ENCODE measurements at regions not wholly inside any gene's neighbourhood (a gene's known extent, or its start where the extent isn't known, plus 50 kb on each side); places are given as distances from the start of the nearest gene placed in this dataset.
"Not testable (repeated sequence)": the region's sequence is repeated elsewhere in the genome, so short reads cannot be mapped to it uniquely, and the experiment has no call there.

GRCh38 chr1:30660241-30660640, 63.1 kb downstream of the MATN1 start:
- no peak for DNase-seq

GRCh38 chr1:30659702-30660101, 63.7 kb downstream of the MATN1 start:
- no peak for DNase-seq

DNA sequence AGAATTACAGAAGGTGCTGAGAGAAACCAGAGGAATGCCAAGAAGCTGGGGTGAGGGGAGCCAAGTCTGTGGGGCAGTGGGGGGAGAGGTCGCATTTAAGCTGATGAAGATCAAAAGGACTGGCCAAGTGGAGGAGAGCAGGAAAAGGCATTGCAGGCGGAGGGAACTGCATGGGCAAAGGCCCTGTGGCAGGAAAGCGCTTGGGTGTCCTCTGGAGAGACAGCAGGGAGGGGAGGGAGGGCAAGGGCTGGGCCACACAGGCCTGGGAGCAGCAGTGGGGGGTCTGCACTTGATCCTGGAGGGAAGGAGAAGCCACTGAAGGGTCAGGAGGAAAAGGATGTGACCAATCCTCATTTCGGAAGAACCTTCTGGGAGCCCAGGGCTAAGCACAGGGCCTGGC, 65.0 kb downstream of the MATN1 start:
- not testable (repeated sequence) for DNase-seq

GRCh38 chr1:30658014-30658336, 65.4 kb downstream of the MATN1 start:
- no peak for DNase-seq

- DNase-seq: no peak
Measured at GRCh38 chr1:30657131-30658013, 66.0 kb downstream of the MATN1 start.

- no peak for DNase-seq
Measured at GRCh38 chr1:30656171-30656940, 67.0 kb downstream of the MATN1 start.

DNA sequence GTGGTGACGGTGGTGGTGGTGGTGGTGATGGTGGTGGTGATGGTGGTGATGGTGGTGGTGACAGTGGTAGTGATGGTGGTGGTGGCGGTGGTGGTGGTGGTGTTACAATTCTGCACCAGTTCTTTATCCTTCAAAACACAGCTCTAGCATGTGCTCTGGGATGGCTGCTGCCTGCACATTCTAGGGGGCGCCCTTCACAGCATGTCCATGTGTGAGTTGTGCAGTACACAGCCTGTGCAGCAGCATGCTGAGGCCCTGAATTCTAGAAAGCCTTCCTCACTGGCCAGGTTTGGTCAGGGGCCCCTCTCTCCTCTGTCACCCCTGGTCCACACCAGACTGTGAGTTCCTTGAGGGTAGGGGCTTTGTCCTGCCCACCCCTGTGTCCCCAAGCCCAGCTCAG, 67.7 kb downstream of the MATN1 start:
- DNase-seq: no peak

GRCh38 chr1:30654188-30654587, 69.2 kb downstream of the MATN1 start:
- no peak for DNase-seq

- DNase-seq: peak; percentile 51
Measured at GRCh38 chr1:30652152-30652841, 71.1 kb downstream of the MATN1 start.

- not testable (repeated sequence) for DNase-seq
Measured at GRCh38 chr1:30651395-30651794, 72.0 kb downstream of the MATN1 start.

DNA sequence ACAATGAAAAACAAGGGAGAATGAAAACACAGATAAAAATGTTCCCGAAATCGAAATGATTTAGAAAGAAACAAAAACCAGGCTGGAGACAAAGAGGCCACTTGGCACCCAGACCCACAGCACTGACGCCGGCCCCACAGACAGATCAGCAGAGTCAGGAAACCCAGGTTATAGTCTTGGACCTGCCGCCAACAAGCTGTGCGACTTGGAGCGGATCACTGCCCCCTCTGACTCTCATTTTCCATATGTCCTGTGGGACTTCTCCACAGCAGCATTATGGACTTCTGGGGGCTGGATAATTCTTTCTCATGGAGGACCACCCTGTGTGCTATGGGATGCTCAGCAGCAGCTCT, 72.4 kb downstream of the MATN1 start:
- no peak for DNase-seq

DNA sequence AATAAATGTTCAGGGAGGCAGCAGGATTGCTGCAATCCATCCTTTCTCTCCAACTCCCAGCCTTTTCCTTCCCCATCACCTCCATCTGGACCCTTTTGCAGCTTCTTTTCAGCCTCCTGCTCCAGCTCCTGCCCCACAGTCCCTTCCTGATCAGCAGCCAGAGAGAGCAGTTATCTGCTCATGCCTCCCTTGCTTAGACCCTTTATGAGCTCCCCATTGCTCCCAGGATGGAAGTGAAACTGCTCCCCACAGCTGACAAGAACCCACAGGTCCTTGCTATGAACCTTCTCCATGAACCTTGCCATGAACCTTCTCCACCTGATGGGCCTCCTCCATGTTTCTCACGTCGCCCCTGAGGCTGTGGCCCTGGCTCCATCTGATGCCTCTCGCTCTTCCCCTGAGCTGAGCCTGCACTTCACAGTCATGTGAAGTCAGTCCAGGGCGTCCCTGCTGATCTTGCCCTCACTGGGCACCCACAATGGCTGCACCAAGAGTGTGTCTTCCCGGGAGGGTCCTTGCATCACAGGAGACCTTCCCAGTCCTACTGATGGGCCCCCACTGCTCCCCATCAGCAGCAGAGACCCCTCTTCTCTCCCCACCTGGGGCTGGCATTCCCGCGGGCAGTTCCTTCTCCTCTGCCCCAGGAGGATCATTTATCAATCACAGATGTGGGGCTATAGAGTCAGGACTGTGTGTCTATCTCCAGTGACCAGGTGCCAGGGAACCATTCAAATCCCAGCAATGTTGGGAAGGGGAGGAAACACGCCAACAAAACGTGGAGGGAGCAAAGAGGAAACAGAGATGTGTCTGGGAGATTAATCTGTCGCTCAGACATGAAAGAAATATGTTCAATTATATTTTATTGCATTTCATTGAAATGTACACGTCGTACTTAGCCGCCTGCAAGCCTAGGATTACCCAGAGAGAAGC, 73.1 kb downstream of the MATN1 start:
- no peak for DNase-seq

- no peak for DNase-seq
Measured at GRCh38 chr1:30649321-30649991, 73.9 kb downstream of the MATN1 start.

- DNase-seq: no peak
Measured at GRCh38 chr1:30648408-30649000, 74.9 kb downstream of the MATN1 start.

- no peak for DNase-seq
Measured at GRCh38 chr1:30645807-30646206, 77.6 kb downstream of the MATN1 start.

DNA sequence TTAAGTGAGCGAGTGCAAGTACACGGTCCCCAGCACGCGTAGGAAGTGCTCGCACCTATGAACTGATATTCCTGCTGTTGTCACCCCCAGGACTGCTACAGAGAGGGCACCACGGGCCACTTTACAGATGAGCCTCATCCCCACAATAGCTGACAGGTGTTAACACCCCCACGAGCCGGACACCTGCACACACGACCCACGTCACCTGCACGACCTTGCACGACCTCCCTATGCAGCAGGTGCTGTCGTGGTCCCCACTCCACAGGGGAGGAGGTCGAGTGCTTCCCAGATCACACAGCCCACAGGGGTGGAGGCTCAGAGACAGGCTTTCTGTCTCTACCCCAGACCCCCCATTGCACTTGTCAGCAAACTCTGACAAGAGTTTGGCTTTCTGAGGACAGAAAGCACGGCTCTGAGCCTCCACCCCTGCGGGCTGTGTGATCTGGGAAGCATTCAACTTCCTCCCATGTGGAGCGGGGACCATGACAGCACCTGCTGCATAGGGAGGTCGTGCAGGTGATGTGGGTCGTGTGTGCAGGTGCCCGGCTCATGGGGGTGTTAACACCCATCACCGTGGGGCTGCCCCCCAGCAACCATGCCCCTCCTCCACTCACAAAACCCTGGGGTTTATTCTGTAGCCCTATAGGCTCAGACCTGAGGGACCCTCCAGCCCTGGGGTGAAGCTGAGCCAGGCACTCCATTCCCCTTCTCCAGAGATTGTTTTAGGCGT, 80.8 kb downstream of the MATN1 start:
- DNase-seq: no peak

DNA sequence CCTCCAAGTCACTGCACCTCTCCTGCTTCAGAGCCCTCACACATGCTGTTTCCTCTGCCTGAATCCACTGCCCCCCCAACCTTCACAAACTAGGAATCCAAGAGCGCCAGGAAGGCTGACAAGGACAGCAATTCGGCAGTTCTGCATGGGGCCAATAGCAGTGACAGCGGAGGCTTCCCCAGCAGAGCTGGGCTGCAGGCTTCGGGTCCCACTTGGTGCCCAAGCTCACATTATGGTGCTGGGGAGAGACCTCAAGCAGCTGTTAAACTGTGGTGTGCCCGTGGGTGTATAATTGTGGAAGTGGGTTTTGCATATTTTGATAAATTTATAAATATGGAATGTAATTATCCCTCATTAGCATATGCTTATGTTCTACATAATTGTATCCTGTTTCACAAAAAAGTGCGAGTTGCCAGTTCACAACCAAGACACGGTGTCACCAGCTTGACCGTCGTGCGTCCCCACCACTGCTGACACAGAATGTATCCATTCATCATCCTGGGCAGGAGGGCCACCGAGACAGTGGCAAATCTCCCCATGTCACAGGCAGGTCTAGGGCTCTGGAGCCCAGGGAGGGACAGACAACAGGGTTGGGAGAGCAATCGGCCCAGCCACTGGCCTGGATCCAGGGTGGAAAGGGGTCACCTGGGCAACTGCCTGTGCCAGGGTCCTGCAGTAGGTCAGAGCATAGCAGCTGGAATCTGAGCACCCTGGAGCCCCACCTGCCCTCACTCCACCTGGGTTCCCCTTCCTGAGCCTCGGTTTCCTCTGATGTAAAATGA, 81.6 kb downstream of the MATN1 start:
- no peak for DNase-seq

GRCh38 chr1:30639881-30640452, 83.4 kb downstream of the MATN1 start:
- no peak for DNase-seq

DNA sequence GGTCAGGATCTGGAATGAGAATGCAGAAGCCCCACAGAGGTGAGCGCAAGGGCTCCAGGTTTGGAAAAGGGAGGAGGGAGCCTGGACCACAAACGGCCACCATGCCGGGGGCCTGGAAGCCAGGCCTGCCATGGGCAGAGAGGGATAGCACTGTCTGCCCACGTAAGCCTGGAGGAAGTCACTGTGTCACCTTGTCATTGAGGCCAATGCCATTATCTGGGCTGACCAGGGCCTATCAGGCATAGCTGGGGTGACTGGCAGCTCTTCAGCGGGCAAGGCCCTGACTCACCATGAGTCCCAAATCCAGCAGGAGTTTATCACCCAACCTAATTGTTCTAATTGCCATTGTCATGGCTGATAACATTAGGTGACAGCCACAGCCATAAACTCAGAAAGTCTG, 84.6 kb downstream of the MATN1 start:
- DNase-seq: no peak

- no peak for DNase-seq
Measured at GRCh38 chr1:30638086-30638485, 85.3 kb downstream of the MATN1 start.

Measured in COR-L47 (cell line).